Pancreas (tissue), 10 donors: ENCODE measurements at regions not wholly inside any gene's neighbourhood (a gene's known extent, or its start where the extent isn't known, plus 50 kb on each side); places are given as distances from the start of the nearest gene placed in this dataset.

ENCODE experiments used
- ATAC-seq, 4 donors: fragments of 200-7000 bp; cut with Tn5 transposase; one replicate each; pipeline versions ENCODE4 v1.8.0 to v1.9.1; 2020; ENCODE audit warnings: mild to moderate bottlenecking in 4 of 4, moderate library complexity in 4 of 4
- DNase-seq, 6 donors: peaks; one replicate each; pipeline ENCODE4 v3.0.0-alpha.2; 2020
- FAIRE-seq: peaks from 2 replicates; lab custom pipeline; 2012; peaks lifted over from hg19 to GRCh38; lab: Jason Lieb, UNC
- H3K27ac ChIP-seq, 4 donors: fragments of 200-600 bp; sonication (generic); 1 replicate in 3 of 4; 2 replicates in 1 of 4; pipeline versions ENCODE4 v1.5.0 to v1.8.0; 2020
- H3K27me3 ChIP-seq, 4 donors: fragments of 200-600 bp; one replicate each; pipeline ENCODE4 v1.8.0; 2021
- H3K36me3 ChIP-seq, 3 donors: fragments of 200-600 bp; sonication (generic) in 1 of 3; one replicate each; pipeline versions ENCODE4 v1.5.0 to v1.8.0; 2020 to 2021
- H3K4me1 ChIP-seq, 3 donors: fragments of 200-600 bp; one replicate each; pipeline ENCODE4 v1.8.0; 2021
- H3K4me3 ChIP-seq, 4 donors: fragments of 200-600 bp; sonication (generic) in 2 of 4; one replicate each; pipeline versions ENCODE4 v1.5.0 to v1.8.0; 2020 to 2021
- H3K9me3 ChIP-seq, 4 donors: fragments of 200-600 bp; one replicate each; pipeline ENCODE4 v1.8.0; 2021
- WGBS, 2 donors: extraction: QIAGEN DNeasy Blood & Tissue Kit; methylation state at CpG; one replicate each; pipeline ENCODE4 v1.1.7; 2013; 5-methylcytosine and 5-hydroxymethylcytosine counted together
- intact Hi-C, 3 donors: fragments of 100-400 bp; cut with DNase I; formaldehyde crosslinking; loops; one replicate each; pipeline versions ENCODE4 v1.11.1 to v1.14.2; 2022
- TF ChIP-seq, protein P1 (sequence below), 4 donors: fragments of 200-600 bp; sonication (generic) in 3 of 4; IDR thresholded peaks; one replicate each; pipeline versions ENCODE4 v1.5.0 to v1.8.0; 2021; ENCODE audit warnings: antibody characterized with exemption in 4 of 4
- donor health status: healthy with polysubstance abuse.
- donor health status: DM: no; HTN: no; CAD: no; lungs with moderate emphysema.
- donor health status: DM: no; HTN: no; CAD: no.
- donor health status: control.
- donor health status: control.
- donor health status: Bipolar disorder and iron deficiency.
- donor health status: DM: yes; HTN: yes; CAD: no.
- donor health status: DM: no; HTN: no; CAD: no.
- donor health status: DM: no; HTN: no; CAD: no.
- donor health status: DM: yes; HTN: yes; CAD: no.

DNA sequence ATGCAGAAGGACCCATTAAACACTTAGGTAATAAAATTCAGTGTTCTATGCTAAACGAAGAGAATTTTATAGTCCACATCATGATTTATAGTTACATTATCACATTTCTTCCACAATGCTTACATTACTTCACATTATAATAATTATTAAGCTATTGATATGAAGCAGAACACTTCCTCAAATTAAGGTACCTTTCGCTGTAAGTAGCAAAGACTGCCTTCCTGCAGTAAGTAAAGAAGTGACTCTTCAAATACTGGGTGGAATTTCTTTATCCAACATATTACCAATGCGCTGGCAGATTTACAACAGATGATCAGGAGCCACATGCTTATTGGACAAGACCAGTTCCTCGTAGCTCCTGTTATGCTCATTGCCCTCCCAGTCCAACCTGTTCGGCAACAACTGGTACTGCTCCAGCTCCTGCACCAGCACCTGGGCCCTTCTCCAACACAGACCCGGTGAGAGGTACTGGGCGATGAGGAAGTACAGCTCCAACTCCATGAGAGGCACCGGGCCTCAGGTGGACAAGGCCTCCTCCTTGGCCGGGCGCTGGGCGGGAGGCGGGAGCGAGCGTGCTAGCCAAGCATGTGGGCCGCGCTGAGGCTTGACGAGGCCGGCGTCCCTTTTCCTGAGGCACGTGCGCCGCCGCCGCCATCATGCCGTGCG, 210.7 kb upstream of the ATP2B1 start:
- intact Hi-C loops = no loop called here
- H3K27me3 ChIP-seq = no peaks in the 10 kb centered on the region
- H3K4me3 ChIP-seq = no peak overlapping the region
- TF ChIP-seq, protein P1, sequence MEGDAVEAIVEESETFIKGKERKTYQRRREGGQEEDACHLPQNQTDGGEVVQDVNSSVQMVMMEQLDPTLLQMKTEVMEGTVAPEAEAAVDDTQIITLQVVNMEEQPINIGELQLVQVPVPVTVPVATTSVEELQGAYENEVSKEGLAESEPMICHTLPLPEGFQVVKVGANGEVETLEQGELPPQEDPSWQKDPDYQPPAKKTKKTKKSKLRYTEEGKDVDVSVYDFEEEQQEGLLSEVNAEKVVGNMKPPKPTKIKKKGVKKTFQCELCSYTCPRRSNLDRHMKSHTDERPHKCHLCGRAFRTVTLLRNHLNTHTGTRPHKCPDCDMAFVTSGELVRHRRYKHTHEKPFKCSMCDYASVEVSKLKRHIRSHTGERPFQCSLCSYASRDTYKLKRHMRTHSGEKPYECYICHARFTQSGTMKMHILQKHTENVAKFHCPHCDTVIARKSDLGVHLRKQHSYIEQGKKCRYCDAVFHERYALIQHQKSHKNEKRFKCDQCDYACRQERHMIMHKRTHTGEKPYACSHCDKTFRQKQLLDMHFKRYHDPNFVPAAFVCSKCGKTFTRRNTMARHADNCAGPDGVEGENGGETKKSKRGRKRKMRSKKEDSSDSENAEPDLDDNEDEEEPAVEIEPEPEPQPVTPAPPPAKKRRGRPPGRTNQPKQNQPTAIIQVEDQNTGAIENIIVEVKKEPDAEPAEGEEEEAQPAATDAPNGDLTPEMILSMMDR (IDR thresholded peaks at IDR 0.05) = no peak
- 91 to 94% methylated on average over 26 of the region's 26 CpGs for WGBS, 2 donors
- H3K27ac ChIP-seq = no peak overlapping the region
- no peaks in the 10 kb centered on the region for H3K4me1 ChIP-seq
- no peaks in the 10 kb centered on the region for H3K9me3 ChIP-seq
- ATAC-seq (no peak), DNase-seq (peak in 2 of 6 donors; percentile 14 to 31), FAIRE-seq (no peak)
- no peaks in the 10 kb centered on the region for H3K36me3 ChIP-seq

DNA sequence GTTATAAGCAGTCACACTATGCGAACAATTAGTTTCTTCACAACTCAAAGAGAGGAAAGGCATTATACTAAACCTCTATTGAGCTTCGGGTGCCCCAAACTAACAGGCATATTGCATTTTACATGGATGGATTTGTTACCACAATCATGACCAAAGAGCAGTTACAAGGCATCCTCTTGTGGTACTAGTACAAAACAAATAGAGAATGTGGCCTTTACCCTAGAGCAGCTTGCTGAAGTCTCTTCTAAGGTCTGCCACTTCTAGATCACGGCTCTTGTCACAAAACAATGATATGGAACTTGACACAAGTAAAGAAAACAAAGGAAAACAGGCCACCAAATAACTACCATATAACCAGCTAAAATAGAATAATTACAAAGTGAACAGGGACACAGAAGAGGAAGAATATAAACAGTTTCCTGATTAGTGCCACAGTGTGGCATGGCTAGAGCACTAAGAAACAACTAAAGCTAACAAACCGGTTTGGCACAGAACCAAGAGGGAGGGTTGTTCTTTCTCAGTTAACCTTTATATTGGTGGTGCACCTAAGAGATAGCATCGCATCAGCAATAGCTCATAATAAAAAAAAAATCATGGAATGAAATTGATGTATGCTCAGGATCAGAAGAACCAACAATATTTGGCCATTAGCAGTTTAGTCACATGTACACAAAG, 209.7 kb upstream of the ATP2B1 start:
- 42 to 49% methylated on average over 5 of the region's 5 CpGs for WGBS, 2 donors
- intact Hi-C loops = no loop called here
- TF ChIP-seq, protein P1 (IDR thresholded peaks at IDR 0.05) = no peak
- DNase-seq = no peak
- H3K27me3 ChIP-seq = no peaks in the 10 kb centered on the region
- no peaks in the 10 kb centered on the region for H3K9me3 ChIP-seq
- no peak overlapping the region for H3K27ac ChIP-seq
- no peak for ATAC-seq
- FAIRE-seq = no peak
- no peaks in the 10 kb centered on the region for H3K36me3 ChIP-seq
- H3K4me1 ChIP-seq = no peaks in the 10 kb centered on the region
- H3K4me3 ChIP-seq = no peak overlapping the region

DNA sequence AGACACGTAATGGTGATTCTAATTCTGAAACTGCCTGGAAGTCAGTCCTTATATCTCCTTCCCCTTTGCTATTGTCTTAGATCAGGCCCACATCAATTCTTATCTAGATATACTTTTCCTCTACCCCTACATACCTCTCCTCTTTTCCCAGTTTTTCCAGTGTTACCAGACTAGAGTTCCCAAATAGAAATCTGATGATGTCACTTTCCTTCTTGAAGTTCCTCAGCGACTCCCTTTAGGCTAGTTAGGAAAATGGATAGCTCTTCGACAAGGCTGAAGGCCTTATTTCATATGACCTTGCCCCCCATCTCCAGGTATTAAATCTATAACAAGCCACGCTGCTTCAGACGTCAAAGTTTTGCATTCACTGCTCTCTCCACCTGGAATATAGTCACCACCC, 201.1 kb upstream of the ATP2B1 start:
- 74 to 84% methylated on average over 5 of the region's 5 CpGs for WGBS, 2 donors
- FAIRE-seq (no peak), ATAC-seq (no peak)

DNA sequence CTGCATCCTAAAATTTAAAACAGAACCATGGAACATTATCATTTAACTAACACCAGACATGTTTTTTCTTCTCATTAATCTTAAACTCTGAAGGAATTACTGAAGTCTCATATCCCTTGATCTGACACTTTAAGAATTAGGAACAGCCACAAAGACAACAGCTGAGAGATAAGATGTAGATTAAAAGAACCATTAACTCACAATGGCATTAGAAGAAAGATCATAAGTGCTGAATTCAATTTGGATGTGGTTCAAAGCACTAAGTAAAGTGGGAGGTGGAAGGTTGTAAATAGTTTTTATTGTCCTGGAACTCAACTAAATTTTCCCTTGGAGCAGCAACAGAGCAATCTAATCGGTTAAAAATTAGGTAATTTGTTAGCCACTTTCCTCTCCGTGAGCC, 199.0 kb upstream of the ATP2B1 start:
- DNase-seq (no peak), ATAC-seq (no peak), FAIRE-seq (no peak)
- no peaks in the 10 kb centered on the region for H3K36me3 ChIP-seq
- WGBS, 2 donors = 39 to 43% methylated on average over 2 of the region's 2 CpGs
- no peaks in the 10 kb centered on the region for H3K9me3 ChIP-seq
- TF ChIP-seq, protein P1 (IDR thresholded peaks at IDR 0.05) = no peak
- H3K4me1 ChIP-seq = no peaks in the 10 kb centered on the region
- H3K27me3 ChIP-seq = no peaks in the 10 kb centered on the region
- intact Hi-C loops = no loop called here
- H3K4me3 ChIP-seq = no peak overlapping the region
- no peak overlapping the region for H3K27ac ChIP-seq

More for the DNA sequence above, 201.1 kb upstream of the ATP2B1 start:
- H3K27ac ChIP-seq = no peak overlapping the region
- TF ChIP-seq, protein P1 (IDR thresholded peaks at IDR 0.05) = no peak
- H3K4me1 ChIP-seq = no peaks in the 10 kb centered on the region
- no peaks in the 10 kb centered on the region for H3K36me3 ChIP-seq
- no peaks in the 10 kb centered on the region for H3K9me3 ChIP-seq
- intact Hi-C loops = no loop called here
- no peak overlapping the region for H3K4me3 ChIP-seq
- no peak for DNase-seq
- H3K27me3 ChIP-seq = no peaks in the 10 kb centered on the region

- Histone ChIP-seq H3K27ac (no peak overlapping the region), H3K36me3 (no peaks in the 10 kb centered on the region), H3K4me1 (no peaks in the 10 kb centered on the region), H3K4me3 (no peak overlapping the region), H3K9me3 (no peaks in the 10 kb centered on the region), H3K27me3 (no peaks in the 10 kb centered on the region)
- WGBS, 2 donors = 68% methylated on average over 4 of the region's 4 CpGs
- intact Hi-C loops = no loop called here
- FAIRE-seq (no peak), ATAC-seq (no peak), DNase-seq (no peak)
- TF ChIP-seq, protein P1 (IDR thresholded peaks at IDR 0.05) = no peak
Measured at GRCh38 chr12:89906824-89907223, 198.2 kb upstream of the ATP2B1 start.
